ENCODE measurements at regions not wholly inside any gene's neighbourhood (a gene's known extent, or its start where the extent isn't known, plus 50 kb on each side); places are given as distances from the start of the nearest gene placed in this dataset.

GRCh38 chr11:116169776-116170175, 603.0 kb downstream of the BUD13 start:
- H3K36me3 ChIP-seq (ENCODE audit: control insufficient read depth, insufficient read depth, low read length): no peaks in the 10 kb centered on the region

GRCh38 chr11:116168459-116168787, 604.4 kb downstream of the BUD13 start:
- TF ChIP-seq, protein P1, sequence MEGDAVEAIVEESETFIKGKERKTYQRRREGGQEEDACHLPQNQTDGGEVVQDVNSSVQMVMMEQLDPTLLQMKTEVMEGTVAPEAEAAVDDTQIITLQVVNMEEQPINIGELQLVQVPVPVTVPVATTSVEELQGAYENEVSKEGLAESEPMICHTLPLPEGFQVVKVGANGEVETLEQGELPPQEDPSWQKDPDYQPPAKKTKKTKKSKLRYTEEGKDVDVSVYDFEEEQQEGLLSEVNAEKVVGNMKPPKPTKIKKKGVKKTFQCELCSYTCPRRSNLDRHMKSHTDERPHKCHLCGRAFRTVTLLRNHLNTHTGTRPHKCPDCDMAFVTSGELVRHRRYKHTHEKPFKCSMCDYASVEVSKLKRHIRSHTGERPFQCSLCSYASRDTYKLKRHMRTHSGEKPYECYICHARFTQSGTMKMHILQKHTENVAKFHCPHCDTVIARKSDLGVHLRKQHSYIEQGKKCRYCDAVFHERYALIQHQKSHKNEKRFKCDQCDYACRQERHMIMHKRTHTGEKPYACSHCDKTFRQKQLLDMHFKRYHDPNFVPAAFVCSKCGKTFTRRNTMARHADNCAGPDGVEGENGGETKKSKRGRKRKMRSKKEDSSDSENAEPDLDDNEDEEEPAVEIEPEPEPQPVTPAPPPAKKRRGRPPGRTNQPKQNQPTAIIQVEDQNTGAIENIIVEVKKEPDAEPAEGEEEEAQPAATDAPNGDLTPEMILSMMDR (IDR thresholded peaks at IDR 0.05; ENCODE audit: insufficient read depth, low read length, poor library complexity, severe bottlenecking): no peak
- Histone ChIP-seq H3K27me3 (replicated peaks; ENCODE audit: control insufficient read depth, insufficient read depth, low read length) (peaks cover 1% of the 10 kb centered on the region), H3K36me3 (ENCODE audit: control insufficient read depth, insufficient read depth, low read length) (no peaks in the 10 kb centered on the region), H3K4me3 (replicated peaks; ENCODE audit: low read depth, low read length) (no peak overlapping the region)
- DNase-seq (ENCODE audit: extremely low read depth, insufficient read length): no peak

More at GRCh38 chr11:116169776-116170175, 603.0 kb downstream of the BUD13 start:
- Histone ChIP-seq H3K27me3 (replicated peaks; ENCODE audit: control insufficient read depth, insufficient read depth, low read length) (peaks cover under 1% of the 10 kb centered on the region; the same call in 1 of the 2 replicates), H3K4me3 (replicated peaks; ENCODE audit: low read depth, low read length) (no peak overlapping the region)
- TF ChIP-seq, protein P1 (IDR thresholded peaks at IDR 0.05; ENCODE audit: insufficient read depth, low read length, poor library complexity, severe bottlenecking): no peak
- no peak for DNase-seq (ENCODE audit: extremely low read depth, insufficient read length)

- Histone ChIP-seq H3K4me3 (replicated peaks; ENCODE audit: low read depth, low read length) (no peak overlapping the region), H3K27me3 (replicated peaks; ENCODE audit: control insufficient read depth, insufficient read depth, low read length) (peaks cover 1% of the 10 kb centered on the region), H3K36me3 (ENCODE audit: control insufficient read depth, insufficient read depth, low read length) (no peaks in the 10 kb centered on the region)
- no peak for DNase-seq (ENCODE audit: extremely low read depth, insufficient read length)
- TF ChIP-seq, protein P1 (IDR thresholded peaks at IDR 0.05; ENCODE audit: insufficient read depth, low read length, poor library complexity, severe bottlenecking): no peak
These were observed 604.9 kb downstream of the BUD13 start for GRCh38 chr11:116167706-116168458.

GRCh38 chr11:116166573-116167465, 606.0 kb downstream of the BUD13 start:
- TF ChIP-seq, protein P1 (IDR thresholded peaks at IDR 0.05; ENCODE audit: insufficient read depth, low read length, poor library complexity, severe bottlenecking): no peak
- Histone ChIP-seq H3K4me3 (replicated peaks; ENCODE audit: low read depth, low read length) (no peak overlapping the region), H3K36me3 (ENCODE audit: control insufficient read depth, insufficient read depth, low read length) (no peaks in the 10 kb centered on the region), H3K27me3 (replicated peaks; ENCODE audit: control insufficient read depth, insufficient read depth, low read length) (peaks cover 1% of the 10 kb centered on the region; the same call in 1 of the 2 replicates)
- no peak for DNase-seq (ENCODE audit: extremely low read depth, insufficient read length)

GRCh38 chr11:116164843-116165242, 607.9 kb downstream of the BUD13 start:
- TF ChIP-seq, protein P1 (IDR thresholded peaks at IDR 0.05; ENCODE audit: insufficient read depth, low read length, poor library complexity, severe bottlenecking): no peak
- H3K36me3 ChIP-seq (ENCODE audit: control insufficient read depth, insufficient read depth, low read length): no peaks in the 10 kb centered on the region
- H3K27me3 ChIP-seq (replicated peaks; ENCODE audit: control insufficient read depth, insufficient read depth, low read length): peaks cover 1% of the 10 kb centered on the region; the same call in 1 of the 2 replicates
- H3K4me3 ChIP-seq (replicated peaks; ENCODE audit: low read depth, low read length): no peak overlapping the region
- no peak for DNase-seq (ENCODE audit: extremely low read depth, insufficient read length)
